GM12891 (cell line): ENCODE measurements at regions not wholly inside any gene's neighbourhood (a gene's known extent, or its start where the extent isn't known, plus 50 kb on each side); places are given as distances from the start of the nearest gene placed in this dataset.

Experiments used
- POLR2A ChIP-seq: IDR thresholded peaks from 2 replicates; pipeline ENCODE4 v1.6.1; 2011; ENCODE audit warnings: low read depth, low read length, control low read depth
- POLR2AphosphoS5 ChIP-seq: IDR thresholded peaks from 2 replicates; pipeline ENCODE4 v1.6.1; 2011; ENCODE audit warnings: low read depth, low read length, control low read depth

- TF ChIP-seq POLR2AphosphoS5 (no peak), POLR2A (no peak)
Measured at GRCh38 chr9:2257248-2257929, 242.2 kb downstream of the SMARCA2 start.
